A673 (cell line): ENCODE measurements at regions not wholly inside any gene's neighbourhood (a gene's known extent, or its start where the extent isn't known, plus 50 kb on each side); places are given as distances from the start of the nearest gene placed in this dataset.

Experiments used
- EZH2 ChIP-seq: fragments of 200-600 bp; sonication (generic); IDR thresholded peaks from 2 replicates; pipeline ENCODE4 v1.6.1; 2017; ENCODE audit warnings: borderline replicate concordance, low read depth, mild to moderate bottlenecking, mixed read lengths, antibody characterized with exemption, low read length; ENCODE audit not compliant: poor library complexity, severe bottlenecking
- TF ChIP-seq, protein P1 (sequence below): fragments of 300-800, 200-600 bp; sonication (generic); conservative IDR thresholded peaks from 2 replicates; pipeline ENCODE4 v1.5.1; 2017; ENCODE audit warnings: low read depth, mild to moderate bottlenecking, antibody characterized with exemption, low read length, moderate library complexity, mixed read lengths

DNA sequence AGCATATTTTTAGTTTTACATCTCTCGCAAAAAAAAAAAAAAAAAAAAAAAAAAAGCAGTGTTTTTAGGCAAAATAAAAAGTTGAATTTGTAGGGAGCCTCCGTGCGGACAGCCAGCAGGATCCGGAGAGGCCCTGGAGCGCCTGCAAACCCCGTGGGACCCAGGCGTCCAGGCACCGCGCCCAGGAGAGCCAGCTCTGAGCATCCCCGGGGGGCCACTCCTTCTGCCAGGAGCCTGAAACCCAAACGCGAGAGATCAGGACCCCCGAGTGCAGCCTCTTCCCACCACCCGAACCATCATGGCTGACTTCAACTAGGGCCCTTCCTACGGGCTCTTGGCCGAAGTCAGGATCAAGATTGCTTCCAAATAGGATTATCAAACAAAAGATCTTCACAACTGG is 54.1 kb upstream of the LY86 start:
- TF ChIP-seq, protein P1, sequence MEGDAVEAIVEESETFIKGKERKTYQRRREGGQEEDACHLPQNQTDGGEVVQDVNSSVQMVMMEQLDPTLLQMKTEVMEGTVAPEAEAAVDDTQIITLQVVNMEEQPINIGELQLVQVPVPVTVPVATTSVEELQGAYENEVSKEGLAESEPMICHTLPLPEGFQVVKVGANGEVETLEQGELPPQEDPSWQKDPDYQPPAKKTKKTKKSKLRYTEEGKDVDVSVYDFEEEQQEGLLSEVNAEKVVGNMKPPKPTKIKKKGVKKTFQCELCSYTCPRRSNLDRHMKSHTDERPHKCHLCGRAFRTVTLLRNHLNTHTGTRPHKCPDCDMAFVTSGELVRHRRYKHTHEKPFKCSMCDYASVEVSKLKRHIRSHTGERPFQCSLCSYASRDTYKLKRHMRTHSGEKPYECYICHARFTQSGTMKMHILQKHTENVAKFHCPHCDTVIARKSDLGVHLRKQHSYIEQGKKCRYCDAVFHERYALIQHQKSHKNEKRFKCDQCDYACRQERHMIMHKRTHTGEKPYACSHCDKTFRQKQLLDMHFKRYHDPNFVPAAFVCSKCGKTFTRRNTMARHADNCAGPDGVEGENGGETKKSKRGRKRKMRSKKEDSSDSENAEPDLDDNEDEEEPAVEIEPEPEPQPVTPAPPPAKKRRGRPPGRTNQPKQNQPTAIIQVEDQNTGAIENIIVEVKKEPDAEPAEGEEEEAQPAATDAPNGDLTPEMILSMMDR: no peak
- TF ChIP-seq EZH2: no peak
